HFF-Myc (cell line): ENCODE measurements at regions not wholly inside any gene's neighbourhood (a gene's known extent, or its start where the extent isn't known, plus 50 kb on each side); places are given as distances from the start of the nearest gene placed in this dataset.

Experiments
- DNase-seq: peaks from one replicate; pipeline ENCODE4 v3.0.0-alpha.2; 2011; ENCODE audit warnings: low read depth; ENCODE audit errors: extremely low read depth
- H3K4me3 ChIP-seq: replicated peaks from 2 replicates; pipeline ENCODE4 v1.5.1; 2011; ENCODE audit warnings: low read depth, mild to moderate bottlenecking, control low read depth, low read length
- TF ChIP-seq, protein P1 (sequence below): IDR thresholded peaks from 2 replicates; pipeline ENCODE4 v1.5.1; 2012; ENCODE audit warnings: mild to moderate bottlenecking, low read depth, low read length, control low read depth; ENCODE audit errors: missing control alignments

DNA sequence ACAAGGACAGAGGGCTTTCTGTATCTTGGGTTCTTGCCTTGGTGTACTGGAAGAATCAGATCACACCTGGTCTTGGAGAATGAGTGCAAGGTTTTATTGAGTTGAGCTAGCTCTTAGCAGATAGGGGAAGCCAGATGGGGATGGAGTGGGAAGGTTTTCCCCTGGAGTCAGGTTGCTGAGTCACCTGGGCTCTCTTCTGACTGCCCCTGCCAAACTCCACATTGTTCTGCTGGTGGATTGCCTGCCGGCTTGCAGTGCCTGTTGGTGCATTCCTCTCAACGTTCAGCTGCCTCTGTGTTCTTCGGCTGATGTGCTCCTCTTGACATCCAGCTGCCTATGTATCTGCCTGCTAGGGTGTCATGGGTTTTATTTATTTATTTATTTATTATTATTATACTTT, 1431.1 kb downstream of the CDH8 start:
- no peak overlapping the region for H3K4me3 ChIP-seq
- TF ChIP-seq, protein P1, sequence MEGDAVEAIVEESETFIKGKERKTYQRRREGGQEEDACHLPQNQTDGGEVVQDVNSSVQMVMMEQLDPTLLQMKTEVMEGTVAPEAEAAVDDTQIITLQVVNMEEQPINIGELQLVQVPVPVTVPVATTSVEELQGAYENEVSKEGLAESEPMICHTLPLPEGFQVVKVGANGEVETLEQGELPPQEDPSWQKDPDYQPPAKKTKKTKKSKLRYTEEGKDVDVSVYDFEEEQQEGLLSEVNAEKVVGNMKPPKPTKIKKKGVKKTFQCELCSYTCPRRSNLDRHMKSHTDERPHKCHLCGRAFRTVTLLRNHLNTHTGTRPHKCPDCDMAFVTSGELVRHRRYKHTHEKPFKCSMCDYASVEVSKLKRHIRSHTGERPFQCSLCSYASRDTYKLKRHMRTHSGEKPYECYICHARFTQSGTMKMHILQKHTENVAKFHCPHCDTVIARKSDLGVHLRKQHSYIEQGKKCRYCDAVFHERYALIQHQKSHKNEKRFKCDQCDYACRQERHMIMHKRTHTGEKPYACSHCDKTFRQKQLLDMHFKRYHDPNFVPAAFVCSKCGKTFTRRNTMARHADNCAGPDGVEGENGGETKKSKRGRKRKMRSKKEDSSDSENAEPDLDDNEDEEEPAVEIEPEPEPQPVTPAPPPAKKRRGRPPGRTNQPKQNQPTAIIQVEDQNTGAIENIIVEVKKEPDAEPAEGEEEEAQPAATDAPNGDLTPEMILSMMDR = no peak
- no peak for DNase-seq

DNA sequence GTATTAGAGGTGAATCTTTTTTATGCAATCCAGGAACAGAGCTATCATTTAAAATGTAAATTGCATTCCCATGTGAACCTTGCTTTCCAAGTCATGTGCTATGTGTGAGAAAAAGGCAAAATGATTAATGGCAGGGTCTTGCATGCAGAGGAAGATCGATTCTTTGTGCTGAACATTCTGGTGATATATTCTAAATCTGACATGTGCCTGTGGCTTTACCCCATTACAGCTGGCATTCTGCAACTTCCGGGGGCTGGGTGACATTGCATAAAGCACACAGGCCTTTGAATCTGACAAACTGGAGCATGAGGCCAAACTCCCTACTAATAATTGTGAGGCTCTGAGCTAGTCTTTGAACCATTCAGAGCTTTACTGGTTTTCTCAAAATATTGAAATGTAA, 1449.7 kb downstream of the CDH8 start:
- no peak for DNase-seq
- TF ChIP-seq, protein P1 = no peak
- no peak overlapping the region for H3K4me3 ChIP-seq

DNA sequence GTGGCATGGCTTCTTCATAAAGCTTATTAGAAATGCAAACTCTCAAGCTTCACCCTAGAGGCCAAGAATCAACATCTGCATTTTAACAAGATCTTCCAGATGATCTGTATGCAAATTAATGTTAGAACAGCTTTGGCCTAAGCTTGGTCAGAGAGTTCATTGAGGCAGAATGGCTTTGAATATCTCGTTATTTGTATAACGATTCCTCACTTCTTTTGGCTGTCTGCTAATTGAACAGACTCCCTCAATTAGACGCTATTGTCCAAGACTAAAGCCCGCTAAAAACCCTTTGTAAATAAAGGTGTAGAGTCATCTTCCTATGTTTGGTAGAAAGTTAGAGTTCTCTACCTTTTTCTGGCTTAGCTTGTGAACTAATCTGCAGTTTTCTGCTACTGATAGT, 1453.7 kb downstream of the CDH8 start:
- TF ChIP-seq, protein P1 = no peak
- no peak for DNase-seq
- no peak overlapping the region for H3K4me3 ChIP-seq

DNA sequence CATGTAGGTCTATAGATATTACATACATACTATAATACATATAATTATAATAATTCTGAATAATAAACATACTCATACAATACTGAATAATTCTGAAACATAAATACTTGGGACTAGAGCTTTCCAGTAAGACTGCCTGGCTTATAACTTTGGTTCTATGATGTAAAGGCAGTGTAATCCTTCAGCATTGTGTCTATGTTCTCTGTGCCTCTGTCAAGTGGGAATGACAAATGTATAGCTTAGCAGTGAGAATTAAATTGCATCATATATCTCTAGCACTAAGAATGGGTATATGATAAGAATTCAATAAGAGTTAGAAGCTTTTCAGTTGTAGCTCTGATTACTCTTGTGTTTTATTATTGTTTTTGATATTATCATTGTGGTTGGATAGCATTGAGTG, 1469.3 kb downstream of the CDH8 start:
- DNase-seq = no peak
- H3K4me3 ChIP-seq = no peak overlapping the region
- TF ChIP-seq, protein P1 = no peak

DNA sequence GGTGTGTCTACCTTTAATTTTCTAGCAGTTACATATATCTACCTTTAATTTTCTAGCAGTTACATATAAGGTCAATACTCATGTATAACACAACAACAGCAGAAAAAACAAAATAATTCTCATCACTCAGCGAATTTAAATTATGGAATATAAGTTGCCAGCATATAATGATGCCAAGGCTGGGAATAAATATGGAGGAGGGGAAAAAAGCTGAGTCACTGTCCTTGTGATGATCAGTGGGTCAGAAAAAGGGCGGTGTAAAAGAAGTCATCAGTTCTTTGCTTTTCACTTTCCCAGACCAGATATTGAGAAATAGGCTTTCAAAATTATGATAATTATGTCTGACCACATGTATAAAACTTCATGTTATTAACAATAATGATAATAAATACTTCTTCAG, 1471.7 kb downstream of the CDH8 start:
- DNase-seq = no peak
- TF ChIP-seq, protein P1 = no peak
- H3K4me3 ChIP-seq = no peak overlapping the region

DNA sequence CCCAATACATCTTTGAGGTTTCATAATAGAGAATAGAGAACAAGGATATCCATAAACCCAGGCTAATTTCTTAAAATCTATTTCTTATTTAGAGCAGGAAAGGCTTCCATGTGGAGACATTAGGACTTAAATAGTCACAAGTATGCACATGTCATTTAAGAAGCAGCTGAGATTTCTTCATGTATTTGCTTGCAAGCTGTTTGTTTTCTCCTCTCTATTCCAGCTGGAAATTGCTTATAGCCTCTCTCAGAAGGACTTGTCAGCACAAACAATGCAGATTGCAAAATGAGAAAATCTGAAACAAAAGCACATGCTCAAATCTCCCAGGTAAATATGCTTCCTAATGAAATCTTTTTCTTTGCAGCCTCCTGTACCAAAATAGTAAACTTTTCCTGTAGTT, 1473.1 kb downstream of the CDH8 start:
- DNase-seq = no peak
- H3K4me3 ChIP-seq = no peak overlapping the region
- TF ChIP-seq, protein P1 = no peak

DNA sequence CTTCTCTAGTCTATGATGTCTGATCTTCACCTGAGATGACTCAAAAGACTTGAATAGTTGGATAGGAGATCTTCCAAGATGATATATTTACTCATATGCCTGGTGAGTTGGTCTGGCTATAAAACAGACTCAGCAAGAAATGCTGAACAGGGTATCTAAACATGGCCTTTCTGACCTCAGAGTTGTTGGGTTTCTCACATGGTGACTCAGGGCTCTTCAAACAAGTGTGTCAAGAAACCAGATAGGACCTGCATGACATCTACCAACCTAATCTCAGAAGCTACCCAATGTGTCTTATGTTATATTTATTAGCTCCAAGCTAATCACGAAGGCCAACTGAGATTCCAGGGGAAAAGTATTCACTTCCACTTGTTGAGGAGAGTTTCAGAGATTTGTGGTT, 1477.3 kb downstream of the CDH8 start:
- no peak overlapping the region for H3K4me3 ChIP-seq
- TF ChIP-seq, protein P1 = no peak
- DNase-seq = no peak
